Middle frontal gyrus (tissue), 1 donor: ENCODE measurements at regions not wholly inside any gene's neighbourhood (a gene's known extent, or its start where the extent isn't known, plus 50 kb on each side); places are given as distances from the start of the nearest gene placed in this dataset.
"Not testable (repeated sequence)": the region's sequence is repeated elsewhere in the genome, so short reads cannot be mapped to it uniquely, and the experiment has no call there.

Source experiments
- DNase-seq: peaks from one replicate; pipeline ENCODE4 v3.0.0-alpha.2; 2015; ENCODE audit warnings: low spot score; ENCODE audit errors: extremely low spot score

DNA sequence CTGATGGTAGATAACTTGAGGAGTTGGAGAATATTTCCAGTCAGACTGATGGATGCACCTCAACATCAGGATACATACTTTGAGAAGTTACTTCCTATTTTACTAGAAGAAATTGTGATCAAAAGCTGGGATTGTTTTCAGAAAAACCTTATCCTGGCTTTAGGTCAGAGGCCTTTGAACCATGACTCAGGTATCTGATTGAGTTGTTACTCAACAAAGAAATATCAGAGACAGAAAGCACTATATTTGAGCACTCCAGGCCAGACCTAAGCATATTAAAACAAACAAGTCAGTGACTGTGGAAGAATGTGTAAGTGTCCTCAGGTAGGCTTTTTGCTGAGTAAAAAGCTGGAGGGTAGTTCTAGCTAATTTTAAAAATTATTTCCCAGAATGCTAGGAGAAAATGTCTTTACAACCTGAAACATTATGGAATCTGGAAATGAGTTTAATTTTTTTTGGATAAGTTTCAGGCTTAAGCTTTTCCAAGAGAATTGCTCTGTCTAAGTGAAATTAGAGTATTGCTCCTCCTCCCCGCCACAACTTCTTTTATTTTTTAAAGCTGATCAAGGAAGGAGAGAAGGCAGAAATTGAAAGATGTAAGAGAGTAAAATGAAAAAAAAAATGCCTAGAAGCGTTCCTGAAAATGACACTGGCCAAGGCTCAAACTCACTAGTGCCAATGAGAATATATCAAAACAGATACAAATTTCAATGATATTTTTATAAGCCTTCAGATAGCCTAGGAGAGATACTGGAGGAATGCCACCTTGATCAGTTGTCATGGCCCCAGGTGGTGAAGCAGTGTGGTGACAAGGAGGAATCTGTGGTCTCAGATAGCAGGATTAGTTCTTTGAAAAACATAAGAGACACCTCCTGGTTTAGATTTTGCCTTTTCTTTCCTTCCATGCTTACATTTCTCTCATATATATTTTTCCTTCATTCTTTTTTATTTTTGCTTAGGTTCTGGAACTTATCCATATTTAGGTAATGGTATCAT, 790.3 kb downstream of the TMTC2 start:
- no peak for DNase-seq

DNA sequence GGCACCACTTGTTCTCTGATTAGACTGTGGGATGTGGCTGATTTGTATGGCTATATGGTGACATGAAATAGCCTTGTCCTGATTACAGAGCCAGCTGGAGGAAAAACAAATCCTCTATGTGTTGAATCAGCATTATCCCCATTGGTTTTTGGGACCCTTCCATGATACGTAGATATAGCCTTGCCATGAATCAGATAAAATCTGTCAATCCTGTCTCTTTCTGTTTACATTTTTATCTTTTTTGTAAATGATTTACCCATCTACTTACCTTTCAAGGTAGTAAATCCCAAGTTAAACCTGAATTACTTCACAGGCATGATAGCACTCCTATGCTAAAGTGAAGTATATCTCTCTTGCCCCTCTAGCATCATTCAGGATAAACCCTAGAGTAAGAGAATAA, 789.3 kb downstream of the TMTC2 start:
- DNase-seq: no peak

DNA sequence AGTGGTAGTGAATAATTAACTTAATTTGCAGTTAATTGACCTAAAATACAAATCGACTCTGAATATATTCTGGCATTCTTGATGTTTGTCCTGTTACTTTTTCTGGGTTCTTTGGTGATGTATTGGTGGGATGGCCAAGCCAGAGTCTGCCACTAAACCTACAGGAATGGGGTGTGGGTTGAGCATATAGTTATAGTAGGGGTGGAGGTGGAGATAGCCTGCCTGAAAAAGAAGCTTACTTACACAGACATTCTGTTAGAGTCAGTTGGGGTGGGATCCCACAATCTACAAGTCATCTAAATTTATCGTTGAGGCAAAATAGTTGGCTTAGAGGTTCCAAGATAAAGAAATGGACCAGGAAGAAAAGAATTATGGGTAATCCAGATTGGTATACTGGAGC, 787.7 kb downstream of the TMTC2 start:
- no peak for DNase-seq

DNA sequence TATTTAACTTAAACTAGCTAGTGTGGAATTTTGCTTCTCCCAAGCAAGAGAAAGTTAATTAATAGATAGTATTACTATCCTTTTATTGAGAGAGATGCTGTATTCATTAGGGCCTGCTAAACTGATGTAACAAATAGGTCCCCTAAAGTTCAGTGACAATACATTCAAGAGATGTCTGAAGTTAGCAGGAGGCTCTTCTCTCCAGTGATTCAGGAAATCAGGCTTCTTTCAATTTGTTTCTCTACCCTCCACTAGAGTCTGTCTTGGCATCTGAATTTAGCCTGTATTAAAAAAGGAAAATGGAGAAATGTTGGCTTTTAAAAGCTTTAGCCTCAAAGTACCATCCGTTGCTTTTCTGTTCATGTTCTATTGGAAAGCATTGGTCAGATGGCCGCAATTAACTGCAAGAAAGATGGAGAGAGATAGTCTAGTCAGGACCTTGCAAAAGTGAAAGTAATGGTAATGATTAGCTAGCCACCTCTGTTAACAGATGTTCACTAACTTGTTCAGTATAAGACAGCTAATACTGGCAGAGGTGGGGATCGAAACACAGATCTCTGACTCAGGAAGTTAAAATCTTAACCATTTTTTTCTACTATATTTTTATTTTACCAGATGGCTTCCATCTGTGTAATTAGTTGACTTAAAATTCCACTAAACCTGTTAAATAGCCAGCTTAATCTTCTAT, 786.8 kb downstream of the TMTC2 start:
- no peak for DNase-seq

DNA sequence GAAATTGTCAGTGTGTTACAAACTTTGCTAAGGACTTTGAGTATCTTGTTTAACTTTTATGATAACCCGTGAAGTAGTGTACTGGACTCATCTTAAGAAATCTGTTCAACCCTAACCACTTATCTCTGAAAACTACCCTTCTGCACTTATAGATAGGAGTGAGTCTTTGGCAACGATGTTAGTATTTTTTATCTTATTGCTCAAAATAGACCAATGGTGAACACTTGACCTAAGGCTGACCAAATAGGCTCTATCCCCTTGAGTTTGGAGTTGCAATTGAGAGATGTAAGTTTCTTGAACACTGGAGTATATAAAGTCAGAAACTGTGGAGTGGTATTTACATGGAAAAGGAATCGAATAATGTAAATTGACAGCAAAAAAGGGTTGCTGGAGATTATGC, 786.1 kb downstream of the TMTC2 start:
- DNase-seq: no peak

DNA sequence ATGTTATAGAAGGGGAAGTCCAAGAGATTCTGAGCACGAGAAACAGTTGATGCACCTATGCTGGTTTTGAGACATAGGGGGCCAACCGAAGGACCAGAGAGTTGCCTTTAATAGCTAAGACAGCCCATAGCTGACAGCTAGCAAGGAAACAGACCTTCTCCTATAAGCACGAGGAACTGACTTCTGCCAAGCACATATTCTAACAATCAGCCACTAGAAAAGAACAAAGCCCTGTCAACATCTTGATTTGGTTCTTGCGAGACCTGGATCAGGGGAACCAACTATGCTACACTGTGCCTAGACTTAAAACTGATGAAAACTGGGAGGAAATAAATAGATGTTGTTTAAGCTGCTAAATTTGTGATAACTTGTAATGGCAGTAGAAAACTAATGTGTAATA, 785.6 kb downstream of the TMTC2 start:
- no peak for DNase-seq

DNA sequence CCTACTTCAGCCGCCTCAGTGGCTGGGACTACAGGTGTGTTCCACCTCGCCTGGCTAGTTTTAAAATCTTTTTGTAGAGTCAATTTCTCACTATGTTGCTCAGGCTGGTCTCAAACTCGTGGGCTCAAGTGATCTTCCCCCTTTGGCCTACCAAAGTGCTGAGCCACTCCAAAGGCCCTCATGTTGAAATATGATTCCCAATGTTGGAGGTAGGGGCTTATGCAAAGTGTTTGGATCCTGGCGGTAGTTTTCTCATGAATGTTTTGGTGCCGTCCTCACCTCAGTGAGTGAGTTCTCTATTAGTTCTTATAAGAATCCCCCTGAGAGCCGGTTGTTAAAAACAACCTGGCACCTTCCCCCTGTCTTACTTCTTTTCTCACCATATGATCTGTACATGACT, 784.6 kb downstream of the TMTC2 start:
- DNase-seq: no peak

DNA sequence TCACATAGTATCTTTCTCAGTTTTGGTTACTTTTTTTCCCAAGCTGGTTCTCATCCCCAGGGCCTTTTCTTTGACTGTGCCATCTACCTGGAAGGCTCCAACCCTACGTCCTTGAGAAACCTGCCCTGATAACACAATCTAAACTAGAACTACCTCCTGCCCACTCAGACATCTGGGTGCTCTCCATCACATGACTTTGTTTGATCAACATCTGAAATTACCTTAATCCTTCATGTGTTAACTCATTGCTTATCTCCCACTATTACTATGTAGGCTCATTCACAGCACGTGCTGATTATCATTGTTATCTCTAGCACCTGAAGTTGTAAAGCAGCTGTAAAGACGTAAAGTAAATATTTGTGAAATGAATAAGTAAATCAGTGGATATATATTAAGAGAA, 784.0 kb downstream of the TMTC2 start:
- DNase-seq: no peak

DNA sequence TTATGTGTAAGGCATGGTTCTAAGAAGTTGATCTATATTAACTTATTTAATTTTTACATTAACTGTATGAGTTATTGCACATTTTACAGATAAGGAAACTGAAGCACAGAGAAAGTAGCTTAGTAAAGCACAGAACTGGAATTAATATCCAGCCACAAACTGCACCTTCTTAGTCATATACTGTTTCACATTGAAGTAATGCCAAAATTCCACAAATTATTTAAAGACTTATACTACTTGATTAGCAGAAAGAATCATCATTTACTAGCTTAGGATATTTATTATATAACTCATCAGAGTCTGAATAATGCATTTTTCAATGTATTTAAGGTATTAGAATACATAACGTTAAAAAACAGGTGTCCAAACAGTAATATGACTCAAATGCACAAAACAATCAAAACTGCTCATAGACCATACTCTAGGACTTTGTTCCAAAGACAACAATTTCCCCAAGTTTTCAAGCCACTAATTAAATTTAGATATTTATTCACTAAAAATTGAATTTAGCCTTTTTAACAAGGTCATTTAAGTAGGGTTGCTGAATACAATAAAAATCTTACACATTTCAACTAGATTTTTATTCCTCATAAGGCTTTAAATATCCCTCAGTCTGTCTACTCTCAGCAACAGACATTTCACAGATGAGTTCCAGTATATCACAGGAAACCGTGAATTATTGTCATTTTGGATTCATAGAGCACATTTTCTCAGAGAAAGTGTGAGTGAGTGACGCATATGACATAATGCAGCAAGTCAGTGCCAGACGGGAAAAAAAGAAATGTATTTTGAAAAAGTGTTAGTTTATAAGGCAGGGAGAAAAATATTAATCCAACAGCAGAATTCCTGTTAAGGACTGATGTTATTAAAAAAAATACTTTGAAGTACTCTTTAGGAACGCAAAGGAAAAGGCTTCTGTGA, 782.5 kb downstream of the TMTC2 start:
- no peak for DNase-seq

DNA sequence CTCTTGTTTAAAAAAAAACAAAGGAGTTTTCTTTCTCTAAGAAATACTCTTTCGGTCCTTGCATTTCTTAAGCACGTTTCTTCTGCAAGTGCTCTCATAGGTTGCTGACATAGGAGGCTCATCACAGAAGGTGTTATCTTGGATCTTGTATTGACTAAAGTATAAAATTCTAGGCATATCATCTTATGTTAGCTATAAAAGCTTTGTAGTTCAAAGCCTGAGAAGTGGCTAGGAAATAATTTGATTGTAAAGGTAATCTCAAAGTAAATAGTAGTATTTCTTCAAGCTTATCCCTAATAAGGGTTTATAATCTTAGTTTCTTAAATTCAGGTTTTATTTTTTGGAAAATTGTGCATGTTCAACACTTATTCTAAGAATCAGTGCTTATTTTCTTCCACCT, 778.9 kb downstream of the TMTC2 start:
- DNase-seq: no peak

DNA sequence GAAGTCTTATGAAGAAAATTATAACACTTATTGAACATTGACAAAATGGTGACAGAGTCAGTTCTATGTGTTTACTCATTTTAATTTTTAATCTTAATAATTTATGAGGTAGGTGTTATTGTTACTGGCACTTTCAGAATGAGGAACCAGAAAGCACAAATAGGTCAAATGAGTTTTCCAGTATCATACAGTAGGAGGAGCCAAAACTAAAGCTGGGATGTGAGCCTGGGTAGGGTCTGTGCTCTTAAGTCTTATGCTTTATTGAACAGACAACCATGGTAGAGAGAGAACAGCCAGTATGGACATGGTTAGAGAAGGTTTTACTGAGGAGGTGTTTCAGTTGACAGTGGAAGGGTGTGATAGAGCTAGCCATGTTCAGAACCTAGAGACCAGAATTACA, 775.7 kb downstream of the TMTC2 start:
- no peak for DNase-seq

DNA sequence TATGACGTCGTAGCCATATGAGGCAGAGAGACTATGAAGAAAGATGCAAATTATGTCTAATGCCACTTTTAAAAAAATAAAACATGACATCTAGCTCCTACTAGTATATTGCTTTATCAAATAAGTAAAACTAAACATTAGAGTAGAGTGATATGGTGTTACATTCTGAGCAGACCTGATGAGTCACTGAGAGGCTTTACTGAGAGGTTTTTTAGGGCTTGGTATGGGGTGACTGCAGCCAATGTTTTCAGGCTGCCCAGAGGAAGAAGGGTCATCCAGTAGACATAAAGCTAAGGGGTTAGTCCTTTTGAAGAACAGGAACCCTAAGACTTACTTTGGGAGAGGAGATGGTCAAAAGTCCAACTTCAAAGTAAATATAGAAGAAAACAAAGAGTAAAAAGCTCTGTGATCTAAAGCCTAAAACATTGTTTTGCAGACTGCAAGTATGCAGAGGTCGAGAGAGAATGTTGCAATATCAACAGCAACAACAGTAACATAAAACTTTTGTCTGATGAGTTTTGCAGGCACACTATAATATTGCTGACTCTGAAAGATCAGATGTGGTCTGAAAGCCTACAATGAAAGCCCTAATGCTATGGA, 774.7 kb downstream of the TMTC2 start:
- DNase-seq: no peak

DNA sequence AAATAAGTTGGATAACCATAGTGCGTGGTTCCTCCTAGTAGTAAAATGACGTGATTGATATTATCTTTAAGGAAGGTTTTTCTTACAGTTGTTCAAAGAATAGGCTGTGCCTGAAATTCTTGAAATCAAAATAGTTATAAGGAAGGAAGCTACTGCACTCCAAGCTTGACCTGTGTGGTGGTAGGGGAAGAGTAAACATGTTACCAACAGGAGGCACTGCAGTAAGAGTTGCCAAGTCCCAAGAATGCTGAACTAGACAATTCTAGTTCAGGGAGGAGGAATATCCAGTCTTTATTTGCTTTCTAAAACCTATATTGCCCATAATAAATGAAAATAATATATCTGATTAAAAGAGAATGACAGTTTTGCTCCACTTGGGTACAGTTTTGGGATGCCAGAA, 764.5 kb downstream of the TMTC2 start:
- no peak for DNase-seq

DNA sequence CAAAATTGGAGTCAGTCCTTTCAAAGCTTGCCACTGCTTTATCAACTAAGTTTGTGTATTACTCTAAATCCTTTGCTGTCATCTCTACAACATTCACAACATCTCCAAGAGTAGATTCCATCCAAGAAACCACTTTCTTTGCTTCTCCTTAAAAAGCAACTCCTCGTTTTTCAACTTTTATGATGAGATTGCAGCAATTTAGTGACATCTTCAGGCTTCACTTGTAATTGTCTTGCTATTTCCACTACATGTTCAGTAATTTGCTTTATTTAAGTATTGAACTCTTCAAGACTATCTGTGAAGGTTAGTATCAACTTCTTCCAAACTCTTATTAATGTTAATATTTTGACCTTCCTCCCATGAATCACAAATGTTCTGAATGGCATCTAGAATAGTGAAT, 747.9 kb downstream of the TMTC2 start:
- no peak for DNase-seq

DNA sequence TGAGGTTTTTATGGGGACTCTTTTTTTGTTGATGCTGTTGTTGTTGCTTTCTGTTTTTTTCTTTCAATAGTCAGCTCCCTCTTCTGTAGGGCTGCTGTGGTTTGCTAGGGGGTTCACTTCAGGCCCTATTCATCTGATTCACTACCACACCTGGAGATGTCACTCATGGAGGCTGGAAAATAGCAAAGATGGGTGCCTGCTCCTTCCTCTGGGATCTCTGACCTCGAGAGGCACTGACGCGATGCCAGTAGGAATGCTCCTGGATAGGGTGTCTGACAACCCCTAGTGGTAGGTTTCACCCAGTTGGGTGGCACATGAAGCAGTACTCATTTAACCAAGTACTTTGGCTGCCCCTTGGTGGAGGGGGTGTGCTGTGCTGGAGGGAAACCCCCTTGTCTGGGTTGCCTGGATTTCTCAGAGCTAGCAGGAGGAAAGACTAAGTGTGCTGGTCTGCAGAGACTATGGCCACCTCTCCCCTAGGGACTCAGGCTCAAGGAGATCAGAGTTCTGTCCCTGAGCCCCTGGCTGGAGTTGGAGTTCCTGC, 745.5 kb downstream of the TMTC2 start:
- DNase-seq: no peak

DNA sequence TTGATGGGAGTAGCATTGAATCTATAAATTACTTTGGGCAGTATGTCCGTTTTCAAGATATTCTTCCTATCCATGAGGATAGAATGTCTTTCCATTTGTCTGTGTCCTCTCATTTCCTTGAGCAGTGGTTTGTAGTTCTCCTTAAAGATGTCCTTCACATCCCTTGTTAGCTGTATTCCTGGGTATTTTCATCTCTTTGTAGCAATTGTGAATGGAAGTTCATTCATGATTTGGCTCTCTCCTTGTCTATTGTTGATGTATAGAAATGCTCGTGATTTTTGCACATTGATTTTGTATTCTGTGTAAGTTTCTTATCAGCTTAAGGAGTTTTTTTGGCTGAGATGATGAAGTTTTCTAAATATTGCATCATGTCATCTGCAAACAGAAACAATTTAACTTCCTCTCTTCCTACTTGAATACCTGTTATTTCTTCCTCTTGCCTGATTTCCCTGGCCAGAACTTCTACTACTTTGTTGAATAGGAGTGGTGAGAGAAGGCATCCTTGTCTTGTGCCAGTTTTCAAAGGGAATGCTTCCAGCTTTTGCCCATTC, 741.0 kb downstream of the TMTC2 start:
- not testable (repeated sequence) for DNase-seq

DNA sequence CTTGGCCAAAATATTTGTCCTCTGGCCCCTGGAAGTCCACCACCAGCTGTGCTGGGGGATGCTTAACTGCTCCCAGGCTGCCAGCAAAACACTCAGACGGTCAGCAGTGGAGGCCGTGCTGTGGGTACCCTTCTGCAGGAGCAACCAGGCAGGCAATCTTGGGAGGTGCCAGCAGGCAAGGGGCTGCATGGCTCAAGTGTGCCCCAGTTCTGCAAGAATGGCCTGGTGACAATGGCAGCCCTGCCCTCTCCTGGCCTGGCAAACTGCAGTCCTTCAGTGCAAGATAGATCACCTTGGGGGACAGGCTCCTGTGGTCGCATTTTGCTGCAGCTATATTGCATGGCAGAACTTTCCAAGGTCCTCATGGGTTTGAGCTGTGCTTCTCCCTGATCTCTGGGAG, 728.3 kb downstream of the TMTC2 start:
- no peak for DNase-seq

DNA sequence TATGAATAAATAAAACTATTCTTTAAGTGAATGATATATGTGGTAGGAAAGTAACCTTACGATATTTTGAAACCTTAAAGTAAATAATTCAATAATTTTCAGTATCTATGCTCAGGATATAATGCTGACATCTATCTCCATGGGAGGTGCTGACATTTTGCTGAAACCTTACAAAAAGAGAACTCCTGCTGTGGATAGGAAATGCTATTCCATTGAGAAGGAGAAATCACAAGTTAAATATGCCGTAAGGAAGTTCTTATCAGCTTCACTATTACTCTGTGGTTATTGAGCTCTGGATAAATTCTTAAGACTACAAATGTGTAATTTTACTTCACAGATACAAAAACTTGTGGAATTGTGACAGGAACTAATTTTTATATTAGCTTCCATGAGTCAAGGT, 722.1 kb downstream of the TMTC2 start:
- no peak for DNase-seq

DNA sequence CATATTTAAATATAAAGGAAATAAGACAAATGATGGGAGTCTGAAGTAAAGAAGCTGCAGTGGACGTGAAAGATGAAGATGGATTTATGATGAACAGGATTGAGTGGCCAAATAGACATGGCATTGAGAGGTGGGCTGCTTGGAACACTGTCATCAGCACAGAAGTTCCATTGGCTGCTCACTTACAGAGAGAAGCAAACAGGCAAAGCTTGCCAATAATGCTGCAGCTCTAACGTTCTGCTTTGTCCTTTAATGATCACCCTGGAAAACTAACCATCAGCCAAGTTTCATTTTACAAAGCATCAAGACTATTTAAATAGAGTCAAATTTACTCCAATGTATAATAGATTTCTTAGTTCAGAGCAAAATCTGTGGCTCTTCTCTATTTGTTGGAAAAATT, 721.4 kb downstream of the TMTC2 start:
- no peak for DNase-seq

DNA sequence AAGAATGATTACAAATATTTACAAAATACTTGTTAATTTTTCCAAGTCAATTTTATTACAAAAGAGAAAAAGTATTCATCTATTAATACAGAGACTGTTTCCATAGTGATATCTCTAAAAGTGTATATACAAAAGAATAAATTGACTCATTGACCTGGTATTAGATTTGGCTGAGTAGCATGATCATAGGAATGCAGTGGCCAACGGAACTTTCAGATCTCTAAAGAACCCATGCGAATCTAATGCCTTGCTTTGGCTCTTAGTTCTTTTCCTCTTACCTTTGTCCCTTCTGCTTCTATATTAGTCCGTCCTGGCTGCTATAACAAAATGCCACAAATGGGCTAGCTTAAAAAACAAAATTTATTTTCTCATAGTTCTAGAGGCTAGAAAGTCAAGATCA, 717.8 kb downstream of the TMTC2 start:
- DNase-seq: no peak

DNA sequence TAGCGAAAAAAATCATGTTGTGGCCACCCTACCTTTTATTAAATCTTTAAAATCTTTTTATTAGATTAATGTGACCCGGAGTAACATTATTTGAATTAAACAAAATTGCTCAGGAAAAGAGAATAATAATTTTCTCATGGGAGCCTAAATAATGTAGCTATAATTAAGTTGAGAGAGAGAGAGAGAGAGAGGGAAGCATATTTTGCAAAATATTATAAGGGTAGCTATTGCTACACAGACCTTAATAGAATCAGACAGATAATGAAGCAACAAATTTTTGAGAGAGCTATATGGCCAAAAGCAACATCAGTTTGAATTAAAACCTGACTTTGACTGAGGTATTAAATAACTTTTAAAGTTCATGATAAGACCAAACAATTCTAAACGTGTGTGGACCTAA, 703.5 kb downstream of the TMTC2 start:
- DNase-seq: no peak
